ENCODE measurements at regions not wholly inside any gene's neighbourhood (a gene's known extent, or its start where the extent isn't known, plus 50 kb on each side); places are given as distances from the start of the nearest gene placed in this dataset.

DNA sequence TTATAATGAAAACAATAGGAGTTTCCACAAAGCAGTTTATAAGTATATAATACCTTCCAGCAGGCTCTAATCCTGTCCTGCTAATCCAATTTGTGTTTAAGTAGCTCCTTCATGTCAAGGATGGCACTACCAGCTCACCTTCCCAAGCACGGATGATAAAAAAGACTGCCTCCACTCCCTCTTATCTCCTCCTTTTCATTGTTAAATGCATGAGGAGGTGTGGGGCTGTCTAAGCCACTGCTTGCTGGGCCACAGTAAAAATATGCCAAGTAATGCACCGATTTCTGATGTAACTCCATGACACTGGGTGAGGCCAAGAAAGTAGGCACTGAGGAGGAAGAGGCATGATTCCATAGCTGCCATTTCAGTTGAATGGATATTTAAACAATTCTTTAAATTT is 193.1 kb downstream of the ZIC5 start:
- in situ Hi-C loops (cut with MboI; ENCODE audit: low pct_unique_long_range_greater_than_20kb, low sequenced_read_pairs, unreplicated experiment) = no loop called here
- TF ChIP-seq, protein P1, sequence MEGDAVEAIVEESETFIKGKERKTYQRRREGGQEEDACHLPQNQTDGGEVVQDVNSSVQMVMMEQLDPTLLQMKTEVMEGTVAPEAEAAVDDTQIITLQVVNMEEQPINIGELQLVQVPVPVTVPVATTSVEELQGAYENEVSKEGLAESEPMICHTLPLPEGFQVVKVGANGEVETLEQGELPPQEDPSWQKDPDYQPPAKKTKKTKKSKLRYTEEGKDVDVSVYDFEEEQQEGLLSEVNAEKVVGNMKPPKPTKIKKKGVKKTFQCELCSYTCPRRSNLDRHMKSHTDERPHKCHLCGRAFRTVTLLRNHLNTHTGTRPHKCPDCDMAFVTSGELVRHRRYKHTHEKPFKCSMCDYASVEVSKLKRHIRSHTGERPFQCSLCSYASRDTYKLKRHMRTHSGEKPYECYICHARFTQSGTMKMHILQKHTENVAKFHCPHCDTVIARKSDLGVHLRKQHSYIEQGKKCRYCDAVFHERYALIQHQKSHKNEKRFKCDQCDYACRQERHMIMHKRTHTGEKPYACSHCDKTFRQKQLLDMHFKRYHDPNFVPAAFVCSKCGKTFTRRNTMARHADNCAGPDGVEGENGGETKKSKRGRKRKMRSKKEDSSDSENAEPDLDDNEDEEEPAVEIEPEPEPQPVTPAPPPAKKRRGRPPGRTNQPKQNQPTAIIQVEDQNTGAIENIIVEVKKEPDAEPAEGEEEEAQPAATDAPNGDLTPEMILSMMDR (IDR thresholded peaks at IDR 0.05; ENCODE audit: extremely low read depth, insufficient read depth, missing control alignments) = no peak

DNA sequence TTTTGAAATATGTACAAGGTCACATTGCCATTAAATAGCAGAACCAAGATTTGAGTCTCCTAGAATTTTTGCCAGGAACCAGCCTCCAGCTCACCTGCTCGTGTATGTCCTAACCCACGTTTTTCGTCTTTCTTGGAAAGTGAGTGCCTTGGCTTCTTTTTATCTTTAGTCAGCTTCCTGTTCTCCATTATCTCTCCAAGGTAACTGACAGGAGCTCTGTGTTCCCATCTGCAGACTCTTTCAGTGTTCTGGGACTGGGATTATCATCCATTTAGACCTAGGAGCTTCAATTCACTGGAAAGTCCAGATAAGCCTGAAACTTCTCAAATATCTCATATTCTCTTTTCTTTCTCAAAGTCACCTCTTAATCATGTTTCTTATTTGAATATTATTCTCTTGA is 193.7 kb downstream of the ZIC5 start:
- DNase-seq (ENCODE audit: low spot score) = no peak
- TF ChIP-seq, protein P1 (IDR thresholded peaks at IDR 0.05; ENCODE audit: extremely low read depth, insufficient read depth, missing control alignments) = no peak
- in situ Hi-C loops (cut with MboI; ENCODE audit: low pct_unique_long_range_greater_than_20kb, low sequenced_read_pairs, unreplicated experiment) = no loop called here

More for the DNA sequence above, 193.1 kb downstream of the ZIC5 start:
- DNase-seq (ENCODE audit: low spot score) = no peak

DNA sequence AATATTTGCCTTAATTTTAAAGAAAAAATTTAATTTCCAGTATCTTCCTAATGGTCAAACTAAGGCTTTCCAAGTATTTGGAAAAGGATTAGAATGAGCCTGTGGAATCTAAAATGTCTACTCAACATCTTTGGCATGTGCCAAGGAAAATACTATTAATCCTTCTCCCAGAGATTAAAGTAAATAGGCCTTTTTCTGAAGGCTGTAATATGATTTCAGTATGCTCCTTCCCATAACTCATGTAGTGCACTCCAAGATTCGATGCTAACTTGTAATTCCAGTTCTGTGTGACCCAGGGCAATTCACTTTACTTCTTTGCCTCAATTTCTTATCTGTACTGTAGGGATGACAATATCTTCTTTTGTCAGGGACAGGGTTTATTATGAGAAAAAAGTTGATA is 196.9 kb downstream of the ZIC5 start:
- DNase-seq (ENCODE audit: low spot score) = no peak
- in situ Hi-C loops (cut with MboI; ENCODE audit: low pct_unique_long_range_greater_than_20kb, low sequenced_read_pairs, unreplicated experiment) = no loop called here
- TF ChIP-seq, protein P1 (IDR thresholded peaks at IDR 0.05; ENCODE audit: extremely low read depth, insufficient read depth, missing control alignments) = no peak

DNA sequence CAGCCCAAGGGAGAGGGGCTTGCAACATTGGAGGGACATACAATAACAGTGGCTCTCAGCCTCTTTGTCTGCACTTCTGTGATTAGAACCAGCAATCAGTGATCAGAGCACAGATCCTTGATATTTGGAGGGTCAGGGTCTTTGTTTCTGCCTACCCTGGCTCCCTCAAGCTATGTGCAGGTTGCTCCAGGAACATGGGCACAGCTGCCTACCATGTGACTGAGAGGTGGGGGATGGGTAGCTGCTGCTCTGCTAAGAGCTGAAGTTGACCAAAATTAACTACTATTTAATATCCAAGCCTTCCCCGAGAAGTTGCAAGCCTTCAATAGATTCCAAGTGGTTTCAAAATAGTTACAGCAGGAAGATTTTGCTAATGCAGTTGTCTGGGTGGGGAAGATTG is 202.6 kb downstream of the ZIC5 start:
- TF ChIP-seq, protein P1 (IDR thresholded peaks at IDR 0.05; ENCODE audit: extremely low read depth, insufficient read depth, missing control alignments) = no peak
- DNase-seq (ENCODE audit: low spot score) = no peak
- in situ Hi-C loops (cut with MboI; ENCODE audit: low pct_unique_long_range_greater_than_20kb, low sequenced_read_pairs, unreplicated experiment) = no loop called here

DNA sequence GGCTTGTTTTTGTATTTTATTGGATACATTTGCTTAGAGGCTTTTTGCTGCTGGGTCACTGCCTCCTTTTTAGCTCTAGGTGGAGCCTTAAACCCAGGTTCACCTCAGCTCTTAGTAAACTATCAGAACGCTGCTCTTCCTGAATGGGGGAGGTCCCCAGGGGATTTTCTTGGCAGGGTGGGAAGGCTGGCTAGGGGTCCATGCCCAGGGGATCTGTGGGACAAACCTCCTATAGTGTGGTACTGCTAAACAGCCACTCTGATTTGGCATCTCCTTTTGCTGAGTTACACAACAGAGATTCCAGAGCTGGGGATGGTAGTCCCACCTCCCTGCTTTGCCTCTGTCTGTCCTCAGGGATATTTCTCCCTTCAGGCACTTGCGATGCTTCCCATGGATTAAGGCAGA is 204.9 kb downstream of the ZIC5 start:
- in situ Hi-C loops (cut with MboI; ENCODE audit: low pct_unique_long_range_greater_than_20kb, low sequenced_read_pairs, unreplicated experiment) = no loop called here
- TF ChIP-seq, protein P1 (IDR thresholded peaks at IDR 0.05; ENCODE audit: extremely low read depth, insufficient read depth, missing control alignments) = no peak
- no peak for DNase-seq (ENCODE audit: low spot score)

DNA sequence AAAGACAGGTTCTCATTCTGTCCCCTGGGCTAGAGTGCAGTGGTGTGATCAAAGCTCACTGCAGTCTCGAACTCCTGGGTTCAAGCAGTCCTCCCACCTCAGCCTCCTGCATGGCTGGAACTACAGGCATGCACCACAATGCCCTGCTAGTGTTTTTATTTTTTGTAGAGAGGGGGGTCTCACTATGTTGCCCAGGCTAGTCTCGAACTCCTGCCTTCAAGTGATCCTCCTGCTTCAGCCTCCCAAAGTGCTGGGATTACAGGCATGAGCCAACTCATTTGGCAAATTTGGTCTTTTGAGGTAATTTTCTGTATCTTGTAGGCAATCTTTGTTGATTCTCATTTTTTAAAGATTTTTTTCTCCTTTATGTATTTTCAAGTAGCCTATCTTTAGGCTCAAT is 205.7 kb downstream of the ZIC5 start:
- DNase-seq (ENCODE audit: low spot score) = no peak
- in situ Hi-C loops (cut with MboI; ENCODE audit: low pct_unique_long_range_greater_than_20kb, low sequenced_read_pairs, unreplicated experiment) = no loop called here
- TF ChIP-seq, protein P1 (IDR thresholded peaks at IDR 0.05; ENCODE audit: extremely low read depth, insufficient read depth, missing control alignments) = no peak

DNA sequence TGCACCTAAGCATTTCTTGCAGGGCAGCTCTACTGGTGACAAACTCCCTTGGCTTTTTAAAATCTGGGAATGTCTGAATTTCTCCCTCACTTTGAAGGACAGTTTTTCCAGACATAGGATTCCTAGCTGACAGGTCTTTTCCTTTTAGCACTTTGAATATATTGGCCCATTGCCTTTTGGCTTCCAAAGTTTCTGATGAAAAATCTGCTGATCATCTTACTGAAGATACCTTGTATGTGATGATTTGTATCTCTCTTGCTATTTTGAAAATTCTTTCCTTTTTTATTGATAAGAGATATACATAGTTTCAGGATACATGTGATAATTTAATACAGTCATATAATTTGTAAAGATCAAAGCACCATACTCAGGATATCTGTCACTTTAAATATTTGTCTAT is 211.1 kb downstream of the ZIC5 start:
- TF ChIP-seq, protein P1 (IDR thresholded peaks at IDR 0.05; ENCODE audit: extremely low read depth, insufficient read depth, missing control alignments) = no peak
- in situ Hi-C loops (cut with MboI; ENCODE audit: low pct_unique_long_range_greater_than_20kb, low sequenced_read_pairs, unreplicated experiment) = no loop called here
- DNase-seq (ENCODE audit: low spot score) = no peak
